CD1c-positive myeloid dendritic cell (primary cell): ENCODE measurements at regions not wholly inside any gene's neighbourhood (a gene's known extent, or its start where the extent isn't known, plus 50 kb on each side); places are given as distances from the start of the nearest gene placed in this dataset.

Experiments used
- DNase-seq: peaks from one replicate; pipeline ENCODE4 v3.0.0-alpha.2; 2016; ENCODE audit errors: extremely low spot score

GRCh38 chrX:14476205-14476604 lies 53.1 kb upstream of the GLRA2 start:
- DNase-seq, result no peak

- DNase-seq, result no peak
Observed at GRCh38 chrX:14449773-14450172, 79.6 kb upstream of the GLRA2 start.

DNA sequence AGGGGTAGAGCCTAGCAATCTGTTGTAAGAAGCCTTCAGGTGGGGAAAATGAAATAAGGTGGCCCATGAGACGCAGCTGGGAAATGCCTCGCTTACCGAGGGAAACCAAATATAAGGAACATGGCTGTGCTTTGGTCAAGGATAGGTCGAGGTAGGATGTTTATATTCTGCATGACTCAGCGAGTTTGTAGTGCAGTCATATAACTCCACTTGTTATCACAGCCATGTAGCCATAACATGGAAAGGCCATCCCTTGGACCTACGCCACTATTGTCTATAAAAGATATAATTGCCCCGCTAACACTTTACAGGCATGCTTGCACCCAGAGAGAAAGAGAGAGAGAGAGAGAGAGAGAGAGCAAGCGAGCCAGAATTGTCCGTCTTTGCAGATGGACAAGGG lies 80.9 kb upstream of the GLRA2 start:
- DNase-seq, result no peak

DNA sequence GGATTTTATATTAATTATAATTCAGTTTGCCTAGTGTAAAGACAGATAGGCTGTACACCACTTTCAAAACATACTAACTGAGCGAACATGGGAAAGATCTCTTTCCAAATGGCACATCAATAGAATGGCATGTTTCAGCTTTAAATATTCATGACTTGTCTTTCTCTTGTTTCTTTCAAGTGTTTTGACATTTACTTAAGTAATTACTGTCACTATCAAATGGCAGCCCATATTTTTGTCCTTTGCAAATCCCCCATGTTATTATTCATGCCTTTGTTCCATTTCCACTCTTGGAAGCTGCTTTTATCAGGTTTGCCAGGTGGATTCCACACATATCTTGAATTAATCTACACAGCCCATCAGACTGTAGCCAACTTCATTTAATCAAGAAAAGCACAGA lies 89.2 kb upstream of the GLRA2 start:
- DNase-seq, result no peak

DNA sequence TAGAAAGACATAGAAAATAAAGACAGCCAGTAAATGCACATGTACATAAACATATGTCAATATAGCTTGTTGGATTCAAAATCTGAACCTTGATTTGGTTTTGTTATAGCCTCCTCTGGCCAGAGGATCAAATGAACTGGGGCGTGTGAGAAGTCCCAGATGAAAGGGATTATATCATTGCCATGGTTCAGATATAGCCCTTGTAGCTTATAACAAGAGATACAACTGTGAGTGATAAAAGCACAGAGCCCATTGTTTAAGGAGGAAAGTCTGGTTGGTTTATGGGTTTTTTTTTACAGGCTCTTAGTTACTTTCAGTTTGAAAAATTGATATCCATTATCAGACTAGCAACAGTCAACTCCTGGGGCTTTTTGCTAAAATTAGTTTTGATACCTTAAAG lies 101.7 kb upstream of the GLRA2 start:
- no peak for DNase-seq

GRCh38 chrX:14420841-14421240 lies 108.5 kb upstream of the GLRA2 start:
- DNase-seq, result no peak

GRCh38 chrX:14412686-14413085 lies 116.7 kb upstream of the GLRA2 start:
- no peak for DNase-seq

- no peak for DNase-seq
Observed at GRCh38 chrX:14411326-14411725, 118.0 kb upstream of the GLRA2 start.

GRCh38 chrX:14409341-14409740 lies 120.0 kb upstream of the GLRA2 start:
- no peak for DNase-seq

GRCh38 chrX:14406225-14406624 lies 123.1 kb upstream of the GLRA2 start:
- no peak for DNase-seq

- no peak for DNase-seq
Observed at GRCh38 chrX:14398725-14399124, 130.6 kb upstream of the GLRA2 start.

DNA sequence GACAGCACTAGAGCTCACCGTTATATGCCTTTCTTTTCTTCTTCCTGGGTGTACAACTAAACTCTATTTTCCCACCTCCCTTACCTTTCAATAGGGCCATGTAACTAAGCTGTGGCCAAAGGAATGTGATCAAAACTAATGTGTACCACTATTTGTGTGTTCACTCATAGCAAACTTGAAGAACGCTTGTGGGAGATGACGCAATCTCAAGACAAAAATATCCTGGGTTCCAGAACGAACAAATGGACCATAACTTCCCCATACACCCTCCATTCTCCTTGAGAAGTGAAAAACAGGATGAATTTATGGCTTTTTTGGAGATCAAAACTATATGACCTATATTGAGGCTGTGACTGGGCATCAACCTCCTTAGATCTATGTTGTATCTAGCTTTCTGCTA lies 139.7 kb upstream of the GLRA2 start:
- DNase-seq, result no peak

GRCh38 chrX:14386981-14387380 lies 142.4 kb upstream of the GLRA2 start:
- DNase-seq, result no peak

- no peak for DNase-seq
Observed at GRCh38 chrX:14380044-14380443, 149.3 kb upstream of the GLRA2 start.

GRCh38 chrX:14377427-14377826 lies 151.9 kb upstream of the GLRA2 start:
- DNase-seq, result no peak

- no peak for DNase-seq
Observed at GRCh38 chrX:14363728-14364127, 165.6 kb upstream of the GLRA2 start.

DNA sequence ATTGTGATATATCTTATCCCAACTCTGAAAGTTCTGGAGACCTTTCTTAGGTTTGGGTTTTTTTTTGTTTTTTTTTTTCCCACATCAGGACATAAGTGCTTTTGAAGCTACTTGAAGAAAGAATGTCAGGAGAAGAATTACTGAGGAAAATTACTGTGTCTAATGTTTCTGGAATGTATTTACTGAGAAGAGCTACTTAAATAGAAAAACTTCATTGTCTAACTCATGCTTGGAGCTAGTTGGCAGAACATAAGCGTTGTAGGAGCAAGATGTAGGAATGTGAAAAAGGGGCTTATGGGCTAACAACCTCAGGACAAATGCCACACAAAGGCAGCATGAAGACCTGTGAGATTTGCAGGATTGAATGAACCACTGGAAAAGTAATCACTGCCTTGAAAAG lies 166.6 kb upstream of the GLRA2 start:
- DNase-seq, result no peak

DNA sequence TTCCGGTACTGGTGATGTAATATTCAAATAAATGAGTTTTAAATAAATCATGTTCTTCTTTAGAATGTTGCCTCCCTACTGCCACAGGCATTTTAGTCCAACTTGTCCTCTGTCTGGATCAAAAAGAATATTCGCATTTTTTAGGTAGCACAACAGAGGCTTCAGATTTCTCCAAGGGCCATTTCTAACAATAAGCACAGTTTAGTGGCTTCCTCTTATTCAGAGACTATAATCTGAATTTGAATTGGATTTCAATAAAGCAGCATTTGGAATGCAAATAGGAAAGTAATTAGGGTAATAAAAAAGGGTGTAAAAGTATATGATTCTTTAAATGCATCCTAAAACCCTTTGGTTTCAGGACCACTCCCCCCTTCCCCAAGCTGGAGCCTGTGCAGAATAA lies 167.9 kb upstream of the GLRA2 start:
- no peak for DNase-seq

- DNase-seq, result no peak
Observed at GRCh38 chrX:14359727-14360126, 169.6 kb upstream of the GLRA2 start.

GRCh38 chrX:14359316-14359715 lies 170.0 kb upstream of the GLRA2 start:
- DNase-seq, result no peak

- no peak for DNase-seq
Observed at GRCh38 chrX:14357314-14357713, 172.0 kb upstream of the GLRA2 start.

DNA sequence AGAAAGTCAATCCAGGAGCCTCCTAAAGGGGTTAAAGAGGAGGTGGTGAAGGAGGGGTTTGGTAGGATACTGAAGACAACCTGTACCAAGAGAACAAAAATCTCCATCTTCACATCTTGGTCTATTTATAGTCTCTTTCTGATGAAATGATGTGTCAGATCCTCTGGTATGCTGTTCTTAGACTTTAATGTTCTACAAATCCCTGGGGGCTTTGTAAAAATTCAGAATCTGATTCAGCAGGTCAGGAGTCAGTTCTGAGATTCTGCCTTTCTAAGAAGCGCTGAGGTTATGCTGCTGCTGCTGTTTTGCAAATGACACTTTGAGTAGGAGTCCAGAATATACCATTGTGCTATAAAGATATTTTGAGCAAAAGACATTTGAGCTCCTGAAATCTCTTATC lies 172.9 kb upstream of the GLRA2 start:
- no peak for DNase-seq

DNA sequence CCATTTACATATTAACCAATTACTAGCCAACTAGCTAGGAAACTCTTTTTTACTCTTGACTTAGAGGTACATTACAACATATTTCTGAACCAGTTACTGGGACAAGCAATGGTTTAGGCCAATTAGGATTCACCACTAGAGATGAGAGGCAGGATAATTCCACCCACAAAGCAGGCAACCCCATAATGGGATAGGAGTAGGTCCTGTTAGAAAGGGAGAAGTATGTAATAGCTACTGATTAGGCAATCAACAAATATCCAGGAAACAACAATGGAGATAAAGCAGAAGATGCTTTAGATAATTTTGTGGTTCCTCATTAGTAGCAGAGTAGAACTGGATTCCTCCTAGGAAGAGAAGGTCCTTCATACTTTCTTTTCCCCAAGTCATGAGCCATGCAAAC lies 173.8 kb upstream of the GLRA2 start:
- no peak for DNase-seq

DNA sequence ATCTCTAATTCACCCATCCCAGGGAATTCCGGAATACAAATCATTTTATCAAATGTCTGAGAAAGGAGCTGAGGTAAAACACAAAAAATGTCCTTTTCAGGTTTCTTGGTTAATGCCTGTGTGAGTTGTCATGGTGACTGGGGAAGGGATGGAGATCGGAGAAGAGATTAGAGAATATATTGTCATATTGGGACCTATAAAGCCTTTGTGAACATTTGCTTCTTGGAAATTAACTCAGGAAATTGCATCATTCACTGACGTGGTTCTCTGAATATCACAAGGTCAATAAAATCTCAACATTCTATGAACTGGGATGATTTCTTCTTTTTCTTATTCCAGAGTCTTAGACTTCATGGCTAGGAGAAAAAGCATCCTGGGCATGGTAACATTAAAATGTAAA lies 174.8 kb upstream of the GLRA2 start:
- no peak for DNase-seq

GRCh38 chrX:14352511-14352910 lies 176.8 kb upstream of the GLRA2 start:
- no peak for DNase-seq
